ENCODE measurements at regions not wholly inside any gene's neighbourhood (a gene's known extent, or its start where the extent isn't known, plus 50 kb on each side); places are given as distances from the start of the nearest gene placed in this dataset.
"Not testable (repeated sequence)": the region's sequence is repeated elsewhere in the genome, so short reads cannot be mapped to it uniquely, and the experiment has no call there.

DNA sequence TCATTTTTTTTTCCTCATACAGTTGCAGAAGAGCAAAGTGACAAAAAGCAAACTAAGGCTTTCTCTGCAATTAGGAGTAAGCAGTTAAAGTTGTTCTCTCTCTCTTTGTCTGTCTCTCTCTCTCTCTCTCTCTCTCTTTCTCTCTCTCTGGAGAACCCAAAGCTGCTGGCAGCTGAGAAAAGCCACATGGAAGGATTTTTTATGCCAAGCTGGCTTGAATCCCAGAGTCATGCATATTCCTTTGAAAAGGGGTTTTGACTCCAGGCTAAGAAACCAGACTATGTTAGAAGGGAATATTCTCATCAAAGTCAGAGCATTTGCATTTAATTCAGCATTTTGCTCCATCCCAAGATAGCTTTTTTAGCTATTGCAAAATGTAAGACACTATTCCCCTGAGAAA lies 1114.2 kb upstream of the GOT2 start:
- BruUV-seq (replicated peaks) = no TSS peak
- H3K4me3 ChIP-seq (ENCODE audit: low read length) = no peak overlapping the region
- H3K9me3 ChIP-seq (ENCODE audit: low read length) = no peaks in the 10 kb centered on the region
- no peaks in the 10 kb centered on the region for H4K20me1 ChIP-seq (ENCODE audit: low read length)
- H3K36me3 ChIP-seq (ENCODE audit: low read depth, low read length) = no peaks in the 10 kb centered on the region
- H3F3A ChIP-seq (ENCODE audit: low read length, unreplicated experiment) = no peaks in the 10 kb centered on the region
- H3K27me3 ChIP-seq (ENCODE audit: low read length) = no peaks in the 10 kb centered on the region
- ChIA-PET CTCF (no interaction called here), POLR2A (ENCODE audit: unreplicated experiment) (no interaction called here)
- intact Hi-C loops (cut with micrococcal nuclease) = no loop called here
- no peaks in the 10 kb centered on the region for H3K79me2 ChIP-seq (ENCODE audit: low read length)
- H3K27ac ChIP-seq (ENCODE audit: low read length) = no peak overlapping the region
- no peak for DNase-seq
- H3K4me2 ChIP-seq (ENCODE audit: low read length) = no peak overlapping the region
- H2AFZ ChIP-seq (ENCODE audit: low read length) = no peak overlapping the region
- no peaks in the 10 kb centered on the region for H3K9me2 ChIP-seq (replicated peaks; ENCODE audit: low read length)
- no peak for TF ChIP-seq EZH2phosphoT487 (IDR thresholded peaks at IDR 0.05; ENCODE audit: borderline replicate concordance, low read length)
- TF ChIP-seq, protein P1, sequence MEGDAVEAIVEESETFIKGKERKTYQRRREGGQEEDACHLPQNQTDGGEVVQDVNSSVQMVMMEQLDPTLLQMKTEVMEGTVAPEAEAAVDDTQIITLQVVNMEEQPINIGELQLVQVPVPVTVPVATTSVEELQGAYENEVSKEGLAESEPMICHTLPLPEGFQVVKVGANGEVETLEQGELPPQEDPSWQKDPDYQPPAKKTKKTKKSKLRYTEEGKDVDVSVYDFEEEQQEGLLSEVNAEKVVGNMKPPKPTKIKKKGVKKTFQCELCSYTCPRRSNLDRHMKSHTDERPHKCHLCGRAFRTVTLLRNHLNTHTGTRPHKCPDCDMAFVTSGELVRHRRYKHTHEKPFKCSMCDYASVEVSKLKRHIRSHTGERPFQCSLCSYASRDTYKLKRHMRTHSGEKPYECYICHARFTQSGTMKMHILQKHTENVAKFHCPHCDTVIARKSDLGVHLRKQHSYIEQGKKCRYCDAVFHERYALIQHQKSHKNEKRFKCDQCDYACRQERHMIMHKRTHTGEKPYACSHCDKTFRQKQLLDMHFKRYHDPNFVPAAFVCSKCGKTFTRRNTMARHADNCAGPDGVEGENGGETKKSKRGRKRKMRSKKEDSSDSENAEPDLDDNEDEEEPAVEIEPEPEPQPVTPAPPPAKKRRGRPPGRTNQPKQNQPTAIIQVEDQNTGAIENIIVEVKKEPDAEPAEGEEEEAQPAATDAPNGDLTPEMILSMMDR (conservative IDR thresholded peaks at IDR 0.05; ENCODE audit: low read depth, low read length) = no peak
- no peak for TF ChIP-seq EZH2 (IDR thresholded peaks at IDR 0.05; ENCODE audit: low read length, unreplicated experiment)
- H3K9ac ChIP-seq (ENCODE audit: low read length) = no peak overlapping the region
- no peak for ATAC-seq
- no peaks in the 10 kb centered on the region for H3K4me1 ChIP-seq (ENCODE audit: insufficient read depth, low read length)

DNA sequence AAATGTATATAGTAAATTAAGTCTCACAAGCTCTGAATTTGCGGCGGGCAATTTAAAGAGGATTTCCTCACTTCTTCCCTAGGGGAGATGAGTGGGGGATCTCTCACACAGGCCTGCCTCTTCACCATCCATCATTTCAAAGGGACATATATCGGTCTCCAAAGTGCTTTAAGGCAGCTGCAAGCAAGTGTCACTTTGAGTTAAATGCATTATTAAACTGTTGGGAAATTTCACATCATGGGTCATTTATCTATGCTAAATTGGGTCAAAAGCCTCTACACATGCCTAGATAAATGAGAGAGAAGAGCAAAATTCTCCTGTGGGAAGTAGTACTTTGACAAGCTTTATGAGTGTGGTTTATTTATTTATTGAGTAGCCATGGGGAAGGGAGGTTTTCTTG lies 1106.1 kb upstream of the GOT2 start:
- no peak overlapping the region for H3K4me2 ChIP-seq (ENCODE audit: low read length)
- no peaks in the 10 kb centered on the region for H3K36me3 ChIP-seq (ENCODE audit: low read depth, low read length)
- H3K9ac ChIP-seq (ENCODE audit: low read length) = no peak overlapping the region
- ChIA-PET POLR2A (ENCODE audit: unreplicated experiment) (no interaction called here), CTCF (no interaction called here)
- H3K79me2 ChIP-seq (ENCODE audit: low read length) = no peaks in the 10 kb centered on the region
- no peaks in the 10 kb centered on the region for H3K4me1 ChIP-seq (ENCODE audit: insufficient read depth, low read length)
- no peaks in the 10 kb centered on the region for H4K20me1 ChIP-seq (ENCODE audit: low read length)
- TF ChIP-seq, protein P1 (conservative IDR thresholded peaks at IDR 0.05; ENCODE audit: low read depth, low read length) = no peak
- TF ChIP-seq EZH2 (IDR thresholded peaks at IDR 0.05; ENCODE audit: low read length, unreplicated experiment) (no peak), EZH2phosphoT487 (IDR thresholded peaks at IDR 0.05; ENCODE audit: borderline replicate concordance, low read length) (no peak)
- no peaks in the 10 kb centered on the region for H3K9me3 ChIP-seq (ENCODE audit: low read length)
- ATAC-seq (no peak), DNase-seq (no peak)
- BruUV-seq (replicated peaks) = no TSS peak
- intact Hi-C loops (cut with micrococcal nuclease) = no loop called here
- no peak overlapping the region for H2AFZ ChIP-seq (ENCODE audit: low read length)
- H3F3A ChIP-seq (ENCODE audit: low read length, unreplicated experiment) = no peaks in the 10 kb centered on the region
- no peaks in the 10 kb centered on the region for H3K27me3 ChIP-seq (ENCODE audit: low read length)
- H3K9me2 ChIP-seq (replicated peaks; ENCODE audit: low read length) = no peaks in the 10 kb centered on the region
- no peak overlapping the region for H3K27ac ChIP-seq (ENCODE audit: low read length)
- no peak overlapping the region for H3K4me3 ChIP-seq (ENCODE audit: low read length)

DNA sequence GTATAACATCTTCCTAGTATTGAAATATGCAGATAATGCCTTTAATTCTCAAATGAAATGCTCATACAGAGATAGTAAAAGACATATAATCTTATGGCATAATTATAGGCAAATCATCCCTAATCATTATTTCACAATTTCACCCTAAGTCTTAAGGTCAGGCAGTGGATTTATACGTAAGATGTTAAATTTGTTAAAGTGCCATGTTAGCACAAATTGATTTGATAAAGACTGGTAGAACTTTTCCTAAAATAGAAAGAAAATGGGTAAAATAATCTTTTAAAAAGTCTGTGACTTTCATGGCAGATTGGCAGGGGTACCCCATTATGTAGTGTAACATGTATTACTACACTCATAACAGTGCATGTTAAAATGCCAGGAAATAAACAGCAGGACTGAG lies 1092.7 kb upstream of the GOT2 start:
- intact Hi-C loops (cut with micrococcal nuclease) = no loop called here
- no peaks in the 10 kb centered on the region for H3K27me3 ChIP-seq (ENCODE audit: low read length)
- DNase-seq (no peak), ATAC-seq (no peak)
- no peaks in the 10 kb centered on the region for H4K20me1 ChIP-seq (ENCODE audit: low read length)
- H3F3A ChIP-seq (ENCODE audit: low read length, unreplicated experiment) = no peaks in the 10 kb centered on the region
- H3K9me3 ChIP-seq (ENCODE audit: low read length) = no peaks in the 10 kb centered on the region
- H2AFZ ChIP-seq (ENCODE audit: low read length) = no peak overlapping the region
- TF ChIP-seq, protein P1 (conservative IDR thresholded peaks at IDR 0.05; ENCODE audit: low read depth, low read length) = no peak
- TF ChIP-seq EZH2 (IDR thresholded peaks at IDR 0.05; ENCODE audit: low read length, unreplicated experiment) = no peak
- TF ChIP-seq EZH2phosphoT487 (IDR thresholded peaks at IDR 0.05; ENCODE audit: borderline replicate concordance, low read length) = no peak
- no peaks in the 10 kb centered on the region for H3K36me3 ChIP-seq (ENCODE audit: low read depth, low read length)
- ChIA-PET CTCF (no interaction called here), POLR2A (ENCODE audit: unreplicated experiment) (no interaction called here)
- no peak overlapping the region for H3K27ac ChIP-seq (ENCODE audit: low read length)
- no peaks in the 10 kb centered on the region for H3K4me1 ChIP-seq (ENCODE audit: insufficient read depth, low read length)
- no peak overlapping the region for H3K4me2 ChIP-seq (ENCODE audit: low read length)
- no peak overlapping the region for H3K9ac ChIP-seq (ENCODE audit: low read length)
- no peak overlapping the region for H3K4me3 ChIP-seq (ENCODE audit: low read length)
- H3K9me2 ChIP-seq (replicated peaks; ENCODE audit: low read length) = no peaks in the 10 kb centered on the region
- BruUV-seq (replicated peaks) = no TSS peak
- H3K79me2 ChIP-seq (ENCODE audit: low read length) = no peaks in the 10 kb centered on the region

DNA sequence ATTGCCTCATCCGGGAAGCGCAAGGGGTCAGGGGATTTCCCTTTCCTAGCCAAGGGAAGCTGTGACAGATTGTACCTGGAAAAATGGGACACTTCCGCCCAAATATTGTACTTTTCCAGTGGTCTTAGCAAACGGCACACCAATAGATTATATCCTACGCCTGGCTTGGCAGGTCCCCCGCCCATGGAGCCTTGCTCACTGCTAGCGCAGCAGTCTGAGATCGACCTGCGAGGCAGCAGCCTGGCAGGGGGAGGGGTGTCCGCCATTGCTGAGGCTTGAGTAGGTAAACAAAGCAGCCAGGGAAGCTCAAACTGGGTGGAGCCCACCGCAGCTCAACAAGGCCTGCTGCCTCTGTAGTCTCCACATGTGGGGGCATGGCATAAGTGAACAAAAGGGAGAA lies 1075.4 kb upstream of the GOT2 start:
- CTCF ChIA-PET; H3K9me2 ChIP-seq (replicated peaks; ENCODE audit: low read length); H3K9me3 ChIP-seq (ENCODE audit: low read length); BruUV-seq (replicated peaks); ATAC-seq; H3K36me3 ChIP-seq (ENCODE audit: low read depth, low read length); H3K4me1 ChIP-seq (ENCODE audit: insufficient read depth, low read length); H3K4me3 ChIP-seq (ENCODE audit: low read length); H3K9ac ChIP-seq (ENCODE audit: low read length); H3K79me2 ChIP-seq (ENCODE audit: low read length); POLR2A ChIA-PET (ENCODE audit: unreplicated experiment); H3K27me3 ChIP-seq (ENCODE audit: low read length); H3K4me2 ChIP-seq (ENCODE audit: low read length); H2AFZ ChIP-seq (ENCODE audit: low read length); intact Hi-C loops (cut with micrococcal nuclease); H4K20me1 ChIP-seq (ENCODE audit: low read length); H3F3A ChIP-seq (ENCODE audit: low read length, unreplicated experiment); H3K27ac ChIP-seq (ENCODE audit: low read length); DNase-seq: not testable (repeated sequence)

Data from PC-3 (cell line).